ENCODE measurements at regions not wholly inside any gene's neighbourhood (a gene's known extent, or its start where the extent isn't known, plus 50 kb on each side); places are given as distances from the start of the nearest gene placed in this dataset.

DNA sequence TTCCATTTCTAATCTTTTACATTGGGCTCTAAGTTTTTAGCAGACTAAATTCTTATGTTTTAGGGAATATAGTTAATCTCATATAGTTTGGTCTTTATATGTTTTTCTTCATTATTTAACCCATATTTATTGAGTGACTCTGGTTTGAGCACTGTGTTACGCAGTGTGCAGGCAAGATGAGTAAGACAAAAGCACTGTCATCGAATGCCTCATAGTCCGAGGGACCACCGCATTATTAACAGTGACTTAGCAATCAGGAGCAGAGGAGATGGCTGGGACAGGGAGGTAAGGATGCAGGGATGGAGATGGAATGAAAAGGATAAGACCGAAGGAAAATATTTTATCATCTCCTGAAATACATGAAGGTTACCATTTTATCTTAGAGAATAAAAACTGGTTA is 65.2 kb upstream of the CTSC start:
- Histone ChIP-seq H3K27ac (ENCODE audit: low read length) (no peak overlapping the region), H3K27me3 (replicated peaks in 1 of 2; ENCODE audit: control insufficient read depth in 2 of 2, extremely low read depth in 1 of 2, insufficient read depth in 2 of 2, low read length in 1 of 2) (no peaks in the 10 kb centered on the region), H3K36me3 (ENCODE audit: control insufficient read depth in 2 of 2, extremely low read depth in 1 of 2, insufficient read depth in 1 of 2, low read length in 1 of 2) (no peaks in the 10 kb centered on the region), H3K9me3 (no peaks in the 10 kb centered on the region), H3K4me1 (ENCODE audit: control insufficient read depth in 1 of 2, extremely low read depth in 1 of 2, insufficient read depth in 2 of 2, low read length in 2 of 2) (peaks cover 0 to 7% of the 10 kb centered on the region in 2 experiments), H3K4me3 (ENCODE audit: control insufficient read depth in 1 of 2, extremely low read depth in 1 of 2, low read length in 1 of 2) (no peak overlapping the region)
- Mint-ChIP-seq H3K9me3 (no peaks in the 10 kb centered on the region), H3K27me3 (no peaks in the 10 kb centered on the region), H3K27ac (no peak overlapping the region), H3K4me3 (no peak overlapping the region), H3K36me3 (peaks cover 4% of the 10 kb centered on the region), H3K4me1 (peaks cover 12 to 18% (median 15%) of the 10 kb centered on the region in 3 donors)
- ChIA-PET POLR2A (interaction anchor here in 1 of 2 donors (0.5 kb wide), 1 partner anchor 15 kb away, joined by 3 read pairs; no protein-coding TSS in a partner anchor), CTCF (no interaction called here)
- 94% methylated on average over 3 of the region's 5 CpGs for WGBS (ENCODE audit: insufficient coverage)
- DNase-seq: no peak
- no peak for ATAC-seq (replicated peaks in 1 of 4)

DNA sequence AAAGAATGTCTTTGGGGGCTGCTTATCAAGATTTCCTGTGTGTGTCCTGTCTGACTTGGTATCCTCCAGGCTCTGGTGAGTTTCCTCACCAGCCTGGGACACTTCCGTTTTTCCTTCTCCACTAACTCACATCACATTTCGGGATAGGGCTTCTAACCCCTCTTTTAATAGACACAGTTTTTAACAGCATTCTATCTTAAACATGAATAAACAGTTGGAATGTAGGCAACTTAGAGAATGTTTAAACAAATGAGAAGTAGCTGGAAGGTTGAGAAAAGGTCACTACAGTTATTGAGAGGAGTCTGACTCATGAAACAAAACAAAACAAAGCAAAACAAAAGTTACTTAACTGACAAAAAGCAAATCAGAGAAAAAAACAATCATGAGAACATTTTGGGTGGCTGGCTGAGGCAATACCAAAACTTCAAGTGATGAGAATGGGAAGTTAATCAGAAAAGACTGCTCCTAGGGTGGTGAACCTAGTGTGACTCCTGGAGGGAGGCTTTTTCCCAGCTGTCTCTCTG is 64.7 kb upstream of the CTSC start:
- Mint-ChIP-seq H3K4me3 (no peak overlapping the region), H3K4me1 (peaks cover 12 to 19% (median 18%) of the 10 kb centered on the region in 3 donors), H3K9me3 (no peaks in the 10 kb centered on the region), H3K27me3 (no peaks in the 10 kb centered on the region), H3K36me3 (peaks cover 4% of the 10 kb centered on the region), H3K27ac (no peak overlapping the region)
- Histone ChIP-seq H3K4me3 (ENCODE audit: control insufficient read depth in 1 of 2, extremely low read depth in 1 of 2, low read length in 1 of 2) (no peak overlapping the region), H3K27me3 (replicated peaks in 1 of 2; ENCODE audit: control insufficient read depth in 2 of 2, extremely low read depth in 1 of 2, insufficient read depth in 2 of 2, low read length in 1 of 2) (no peaks in the 10 kb centered on the region), H3K9me3 (no peaks in the 10 kb centered on the region), H3K36me3 (ENCODE audit: control insufficient read depth in 2 of 2, extremely low read depth in 1 of 2, insufficient read depth in 1 of 2, low read length in 1 of 2) (no peaks in the 10 kb centered on the region), H3K4me1 (ENCODE audit: control insufficient read depth in 1 of 2, extremely low read depth in 1 of 2, insufficient read depth in 2 of 2, low read length in 2 of 2) (peaks cover 0 to 6% of the 10 kb centered on the region in 2 experiments), H3K27ac (ENCODE audit: low read length) (no peak overlapping the region)
- CTCF ChIA-PET: no interaction called here
- WGBS (ENCODE audit: insufficient coverage): no CpG with 5 or more reads among the region's 2 CpGs
- no peak for DNase-seq
- ATAC-seq (replicated peaks in 1 of 4): no peak
- POLR2A ChIA-PET: no interaction called here

- ChIA-PET CTCF (no interaction called here), POLR2A (no interaction called here)
- Mint-ChIP-seq H3K27ac (no peak overlapping the region), H3K27me3 (no peaks in the 10 kb centered on the region), H3K9me3 (no peaks in the 10 kb centered on the region), H3K4me3 (no peak overlapping the region), H3K36me3 (peaks cover 4% of the 10 kb centered on the region), H3K4me1 (peaks cover 3 to 6% (median 4%) of the 10 kb centered on the region in 3 donors)
- Histone ChIP-seq H3K36me3 (ENCODE audit: control insufficient read depth in 2 of 2, extremely low read depth in 1 of 2, insufficient read depth in 1 of 2, low read length in 1 of 2) (no peaks in the 10 kb centered on the region), H3K4me3 (ENCODE audit: control insufficient read depth in 1 of 2, extremely low read depth in 1 of 2, low read length in 1 of 2) (no peak overlapping the region), H3K4me1 (ENCODE audit: control insufficient read depth in 1 of 2, extremely low read depth in 1 of 2, insufficient read depth in 2 of 2, low read length in 2 of 2) (peaks cover 0 to 3% of the 10 kb centered on the region in 2 experiments), H3K27ac (ENCODE audit: low read length) (no peak overlapping the region), H3K9me3 (no peaks in the 10 kb centered on the region), H3K27me3 (replicated peaks in 1 of 2; ENCODE audit: control insufficient read depth in 2 of 2, extremely low read depth in 1 of 2, insufficient read depth in 2 of 2, low read length in 1 of 2) (no peaks in the 10 kb centered on the region)
- WGBS (ENCODE audit: insufficient coverage): no CpG with 5 or more reads among the region's 3 CpGs
- ATAC-seq (replicated peaks in 1 of 4) (no peak), DNase-seq (no peak)
Observed at GRCh38 chr11:88398791-88399570, 61.4 kb upstream of the CTSC start.

- Mint-ChIP-seq H3K9me3 (no peaks in the 10 kb centered on the region), H3K27ac (no peak overlapping the region), H3K4me3 (no peak overlapping the region), H3K4me1 (peaks cover 2 to 6% (median 3%) of the 10 kb centered on the region in 3 donors), H3K36me3 (peaks cover 4% of the 10 kb centered on the region), H3K27me3 (no peaks in the 10 kb centered on the region)
- ChIA-PET CTCF (interaction anchor here in 1 of 2 donors (0.6 kb wide), 1 partner anchor 165 kb away, joined by 3 read pairs; no protein-coding TSS in a partner anchor), POLR2A (no interaction called here)
- Histone ChIP-seq H3K9me3 (no peaks in the 10 kb centered on the region), H3K27ac (ENCODE audit: low read length) (no peak overlapping the region), H3K4me3 (ENCODE audit: control insufficient read depth in 1 of 2, extremely low read depth in 1 of 2, low read length in 1 of 2) (no peak overlapping the region), H3K4me1 (ENCODE audit: control insufficient read depth in 1 of 2, extremely low read depth in 1 of 2, insufficient read depth in 2 of 2, low read length in 2 of 2) (peaks cover 0 to 3% of the 10 kb centered on the region in 2 experiments), H3K36me3 (ENCODE audit: control insufficient read depth in 2 of 2, extremely low read depth in 1 of 2, insufficient read depth in 1 of 2, low read length in 1 of 2) (no peaks in the 10 kb centered on the region), H3K27me3 (replicated peaks in 1 of 2; ENCODE audit: control insufficient read depth in 2 of 2, extremely low read depth in 1 of 2, insufficient read depth in 2 of 2, low read length in 1 of 2) (no peaks in the 10 kb centered on the region)
- ATAC-seq (replicated peaks in 1 of 4): no peak
- no CpG with 5 or more reads among the region's 2 CpGs for WGBS (ENCODE audit: insufficient coverage)
- DNase-seq: no peak
Observed at GRCh38 chr11:88398372-88398771, 60.8 kb upstream of the CTSC start.

DNA sequence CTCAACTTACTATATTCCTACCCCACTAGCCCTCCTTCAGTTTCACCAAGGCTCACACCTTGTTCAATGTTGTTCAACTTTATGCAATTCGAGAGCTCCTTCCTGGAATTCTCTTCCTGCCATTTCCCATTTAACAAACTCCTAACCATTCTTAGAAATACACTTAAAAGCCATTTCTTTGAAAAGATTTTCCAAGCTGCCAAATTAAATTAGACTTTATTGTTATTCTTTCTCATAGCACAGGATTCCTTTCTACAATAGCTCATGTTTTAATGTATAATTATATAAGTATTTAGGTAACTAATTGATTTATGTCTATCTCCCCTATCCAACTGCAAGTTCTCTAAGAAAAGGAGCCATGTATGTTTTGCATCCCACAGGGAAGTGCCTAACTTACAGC is 52.7 kb upstream of the CTSC start:
- WGBS (ENCODE audit: insufficient coverage): no CpG with 5 or more reads among the region's 1 CpG
- Mint-ChIP-seq H3K4me3 (no peak overlapping the region), H3K9me3 (no peaks in the 10 kb centered on the region), H3K27me3 (no peaks in the 10 kb centered on the region), H3K4me1 (no peaks in the 10 kb centered on the region), H3K27ac (no peak overlapping the region), H3K36me3 (no peaks in the 10 kb centered on the region)
- Histone ChIP-seq H3K4me3 (ENCODE audit: control insufficient read depth in 1 of 2, extremely low read depth in 1 of 2, low read length in 1 of 2) (no peak overlapping the region), H3K27me3 (replicated peaks in 1 of 2; ENCODE audit: control insufficient read depth in 2 of 2, extremely low read depth in 1 of 2, insufficient read depth in 2 of 2, low read length in 1 of 2) (no peaks in the 10 kb centered on the region), H3K9me3 (no peaks in the 10 kb centered on the region), H3K27ac (ENCODE audit: low read length) (no peak overlapping the region), H3K4me1 (ENCODE audit: control insufficient read depth in 1 of 2, extremely low read depth in 1 of 2, insufficient read depth in 2 of 2, low read length in 2 of 2) (no peaks in the 10 kb centered on the region), H3K36me3 (ENCODE audit: control insufficient read depth in 2 of 2, extremely low read depth in 1 of 2, insufficient read depth in 1 of 2, low read length in 1 of 2) (no peaks in the 10 kb centered on the region)
- ChIA-PET POLR2A (no interaction called here), CTCF (no interaction called here)
- ATAC-seq (replicated peaks in 1 of 4) (no peak), DNase-seq (no peak)

GRCh38 chr11:88387957-88388356 is 50.4 kb upstream of the CTSC start:
- H3K9me3 Mint-ChIP-seq: no peaks in the 10 kb centered on the region
- ChIA-PET POLR2A (no interaction called here), CTCF (no interaction called here)
- no peak for DNase-seq
- Histone ChIP-seq H3K36me3 (ENCODE audit: control insufficient read depth in 2 of 2, extremely low read depth in 1 of 2, insufficient read depth in 1 of 2, low read length in 1 of 2) (no peaks in the 10 kb centered on the region), H3K27ac (ENCODE audit: low read length) (no peak overlapping the region), H3K27me3 (replicated peaks in 1 of 2; ENCODE audit: control insufficient read depth in 2 of 2, extremely low read depth in 1 of 2, insufficient read depth in 2 of 2, low read length in 1 of 2) (no peaks in the 10 kb centered on the region), H3K9me3 (no peaks in the 10 kb centered on the region), H3K4me1 (ENCODE audit: control insufficient read depth in 1 of 2, extremely low read depth in 1 of 2, insufficient read depth in 2 of 2, low read length in 2 of 2) (no peaks in the 10 kb centered on the region), H3K4me3 (ENCODE audit: control insufficient read depth in 1 of 2, extremely low read depth in 1 of 2, low read length in 1 of 2) (no peak overlapping the region)
- ATAC-seq (replicated peaks in 1 of 4): no peak
- no peak overlapping the region for H3K27ac Mint-ChIP-seq
- peaks cover 0 to 4% (median 0%) of the 10 kb centered on the region in 3 donors for H3K4me1 Mint-ChIP-seq
- H3K36me3 Mint-ChIP-seq: no peaks in the 10 kb centered on the region
- H3K27me3 Mint-ChIP-seq: no peaks in the 10 kb centered on the region
- H3K4me3 Mint-ChIP-seq: no peak overlapping the region
